ENCODE measurements at regions not wholly inside any gene's neighbourhood (a gene's known extent, or its start where the extent isn't known, plus 50 kb on each side); places are given as distances from the start of the nearest gene placed in this dataset.

GRCh38 chr13:107866941-107867623 is 348.3 kb downstream of the LIG4 start:
- WGBS: 3% methylated on average over 58 of the region's 79 CpGs
- peaks cover 25% of the 10 kb centered on the region for H3K4me1 ChIP-seq
- H3K9me3 ChIP-seq: no peaks in the 10 kb centered on the region
- peaks cover 36% of the 10 kb centered on the region for H3K27me3 ChIP-seq
- TF ChIP-seq, protein P1, sequence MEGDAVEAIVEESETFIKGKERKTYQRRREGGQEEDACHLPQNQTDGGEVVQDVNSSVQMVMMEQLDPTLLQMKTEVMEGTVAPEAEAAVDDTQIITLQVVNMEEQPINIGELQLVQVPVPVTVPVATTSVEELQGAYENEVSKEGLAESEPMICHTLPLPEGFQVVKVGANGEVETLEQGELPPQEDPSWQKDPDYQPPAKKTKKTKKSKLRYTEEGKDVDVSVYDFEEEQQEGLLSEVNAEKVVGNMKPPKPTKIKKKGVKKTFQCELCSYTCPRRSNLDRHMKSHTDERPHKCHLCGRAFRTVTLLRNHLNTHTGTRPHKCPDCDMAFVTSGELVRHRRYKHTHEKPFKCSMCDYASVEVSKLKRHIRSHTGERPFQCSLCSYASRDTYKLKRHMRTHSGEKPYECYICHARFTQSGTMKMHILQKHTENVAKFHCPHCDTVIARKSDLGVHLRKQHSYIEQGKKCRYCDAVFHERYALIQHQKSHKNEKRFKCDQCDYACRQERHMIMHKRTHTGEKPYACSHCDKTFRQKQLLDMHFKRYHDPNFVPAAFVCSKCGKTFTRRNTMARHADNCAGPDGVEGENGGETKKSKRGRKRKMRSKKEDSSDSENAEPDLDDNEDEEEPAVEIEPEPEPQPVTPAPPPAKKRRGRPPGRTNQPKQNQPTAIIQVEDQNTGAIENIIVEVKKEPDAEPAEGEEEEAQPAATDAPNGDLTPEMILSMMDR (IDR thresholded peaks at IDR 0.05): no peak
- no peak for TF ChIP-seq POLR2A (IDR thresholded peaks at IDR 0.05)
- TF ChIP-seq EP300 (IDR thresholded peaks at IDR 0.05): no peak
- no peak for TF ChIP-seq POLR2AphosphoS5 (IDR thresholded peaks at IDR 0.05)
- H3K4me3 ChIP-seq: peak overlapping the region; percentile 42
- H3K36me3 ChIP-seq: no peaks in the 10 kb centered on the region
- no peak for DNase-seq (ENCODE audit: low spot score in 2 of 2)
- H3K27ac ChIP-seq: no peak overlapping the region

DNA sequence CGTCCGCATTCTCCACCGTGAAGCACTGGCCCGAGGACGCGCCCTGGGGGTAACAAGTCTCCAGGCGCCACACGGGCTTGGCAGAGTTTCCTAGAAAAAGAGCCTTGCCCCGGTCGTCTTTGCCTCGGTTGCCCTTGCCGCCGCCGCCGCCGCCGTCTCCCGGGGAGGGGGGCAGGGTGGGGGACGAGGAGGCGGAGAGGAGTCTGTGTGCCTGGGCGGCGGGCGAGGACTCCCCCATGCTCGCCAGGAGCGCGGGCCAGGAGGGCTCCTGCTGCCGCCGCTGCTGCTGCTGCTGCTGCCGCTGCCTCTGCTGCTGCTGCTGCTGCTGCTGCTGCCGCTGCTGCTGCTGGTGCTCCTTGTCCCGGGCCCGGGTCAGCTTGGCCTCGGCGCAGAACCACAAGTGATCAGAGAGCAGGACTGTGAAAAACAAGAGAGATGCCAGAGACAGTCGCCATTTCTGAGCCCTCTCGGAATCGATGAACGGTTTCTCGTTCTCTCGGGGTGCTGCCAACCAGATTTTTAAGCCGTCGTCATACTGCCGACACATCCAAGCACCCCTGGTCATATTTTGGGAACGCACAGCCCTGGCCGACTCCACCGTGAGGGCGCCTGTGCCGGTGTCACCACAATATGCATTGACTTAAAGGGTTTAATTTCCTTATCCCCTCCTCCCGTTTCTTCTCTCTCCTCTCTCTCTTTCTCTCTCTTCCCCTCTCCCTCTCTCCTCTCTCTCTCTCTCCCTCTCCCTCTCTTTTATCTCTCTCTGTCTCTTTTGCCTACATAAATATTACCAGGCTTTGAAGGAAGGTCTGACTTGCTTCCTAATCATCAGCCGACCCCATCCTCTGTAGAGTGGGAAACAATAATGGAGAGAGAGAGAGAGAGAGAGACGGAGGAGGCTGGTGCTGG is 349.1 kb downstream of the LIG4 start:
- Histone ChIP-seq H3K4me3 (peak overlapping the region; percentile 42), H3K27me3 (peaks cover 36% of the 10 kb centered on the region), H3K27ac (no peak overlapping the region), H3K9me3 (no peaks in the 10 kb centered on the region), H3K36me3 (no peaks in the 10 kb centered on the region), H3K4me1 (peaks cover 25% of the 10 kb centered on the region)
- TF ChIP-seq EP300 (IDR thresholded peaks at IDR 0.05) (no peak), POLR2AphosphoS5 (IDR thresholded peaks at IDR 0.05) (no peak), POLR2A (IDR thresholded peaks at IDR 0.05) (no peak)
- TF ChIP-seq, protein P1 (IDR thresholded peaks at IDR 0.05): no peak
- no peak for DNase-seq (ENCODE audit: low spot score in 2 of 2)
- 4% methylated on average over 47 of the region's 51 CpGs for WGBS

DNA sequence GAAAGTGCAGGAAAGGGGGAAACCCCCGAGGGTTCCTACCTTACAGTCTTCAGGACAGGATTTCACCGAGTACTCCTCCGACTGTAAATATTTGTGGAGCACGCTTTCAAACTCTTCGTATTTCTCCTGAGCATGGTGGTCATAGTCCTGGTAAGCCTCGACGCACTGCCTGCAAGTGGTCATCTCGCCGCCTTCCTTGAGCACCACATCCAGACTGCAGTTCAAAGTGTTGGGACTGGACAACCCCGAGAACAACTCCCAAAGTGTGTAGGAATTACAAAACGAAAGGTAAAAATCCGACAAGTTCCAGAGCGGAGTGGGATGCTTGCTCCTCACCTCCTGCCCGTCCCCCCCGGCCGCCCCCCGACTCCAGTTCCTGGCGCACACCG is 349.7 kb downstream of the LIG4 start:
- H3K27ac ChIP-seq: no peak overlapping the region
- H3K4me3 ChIP-seq: peak overlapping the region; percentile 42
- H3K4me1 ChIP-seq: peaks cover 25% of the 10 kb centered on the region
- 7% methylated on average over 13 of the region's 19 CpGs for WGBS
- TF ChIP-seq POLR2A (IDR thresholded peaks at IDR 0.05): no peak
- H3K27me3 ChIP-seq: peaks cover 36% of the 10 kb centered on the region
- H3K9me3 ChIP-seq: no peaks in the 10 kb centered on the region
- DNase-seq (ENCODE audit: low spot score in 2 of 2): no peak
- H3K36me3 ChIP-seq: no peaks in the 10 kb centered on the region

GRCh38 chr13:107865318-107865575 is 350.1 kb downstream of the LIG4 start:
- H3K4me3 ChIP-seq: no peak overlapping the region
- H3K36me3 ChIP-seq: no peaks in the 10 kb centered on the region
- H3K27ac ChIP-seq: no peak overlapping the region
- no peak for DNase-seq (ENCODE audit: low spot score in 2 of 2)
- H3K27me3 ChIP-seq: peaks cover 36% of the 10 kb centered on the region
- TF ChIP-seq, protein P1 (IDR thresholded peaks at IDR 0.05): no peak
- WGBS: 29% methylated on average over 2 of the region's 2 CpGs
- no peaks in the 10 kb centered on the region for H3K9me3 ChIP-seq
- H3K4me1 ChIP-seq: peaks cover 25% of the 10 kb centered on the region

DNA sequence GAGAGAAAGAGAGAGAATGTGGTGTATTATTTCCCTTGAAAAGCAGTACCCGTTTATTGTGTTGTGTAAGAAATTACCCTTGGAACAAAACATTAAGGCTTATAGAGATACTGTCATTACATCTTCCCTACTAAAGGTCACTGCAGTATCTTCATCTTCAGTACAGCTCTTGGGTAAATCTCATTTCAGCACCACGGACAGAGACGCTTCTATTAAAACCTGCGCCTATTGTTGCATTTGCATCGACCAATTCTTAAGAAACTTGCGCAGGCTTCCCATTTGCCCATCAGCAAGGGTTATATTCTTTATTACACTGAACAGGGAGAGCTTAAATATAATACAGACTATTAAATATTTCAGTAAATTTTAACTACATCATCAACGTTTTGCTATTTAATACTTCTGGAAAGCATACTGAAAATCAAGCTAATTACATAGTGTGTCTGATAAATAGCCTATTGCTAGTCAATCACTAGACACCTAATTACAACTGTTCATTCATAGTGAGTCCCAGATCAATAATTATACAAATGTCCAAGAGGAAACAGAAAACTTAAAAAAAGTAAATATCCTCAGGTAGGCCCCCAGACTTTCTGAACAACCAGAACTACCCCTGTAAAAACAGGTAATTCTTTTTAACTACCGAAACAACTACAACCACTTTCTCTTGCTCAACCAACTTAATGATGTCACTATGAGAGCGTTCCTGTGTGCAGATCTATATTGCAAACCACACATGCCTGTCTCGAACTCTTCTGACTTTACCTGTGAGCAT is 350.6 kb downstream of the LIG4 start:
- Histone ChIP-seq H3K4me3 (no peak overlapping the region), H3K36me3 (no peaks in the 10 kb centered on the region), H3K9me3 (no peaks in the 10 kb centered on the region), H3K27me3 (peaks cover 36% of the 10 kb centered on the region), H3K4me1 (peaks cover 25% of the 10 kb centered on the region), H3K27ac (no peak overlapping the region)
- TF ChIP-seq POLR2A (IDR thresholded peaks at IDR 0.05) (no peak), POLR2AphosphoS5 (IDR thresholded peaks at IDR 0.05) (no peak), EP300 (IDR thresholded peaks at IDR 0.05) (no peak)
- TF ChIP-seq, protein P1 (IDR thresholded peaks at IDR 0.05): no peak
- no peak for DNase-seq (ENCODE audit: low spot score in 2 of 2)
- 31% methylated on average over 10 of the region's 10 CpGs for WGBS
